Activated CD4-positive, alpha-beta memory T cell treated with anti-CD3 and anti-CD28 coated beads for 36 hours (primary cell): ENCODE measurements at regions not wholly inside any gene's neighbourhood (a gene's known extent, or its start where the extent isn't known, plus 50 kb on each side); places are given as distances from the start of the nearest gene placed in this dataset.
"Not testable (repeated sequence)": the region's sequence is repeated elsewhere in the genome, so short reads cannot be mapped to it uniquely, and the experiment has no call there.

Source experiments
- CTCF ChIA-PET: fragments of 350-600 bp; sonication (Branson Sonifier 250); formaldehyde crosslinking; loops from one replicate; lab custom pipeline; 2021; ENCODE audit warnings: antibody characterized with exemption, inconsistent platforms; lab: Charles Lee
- POLR2A ChIA-PET: fragments of 350-600 bp; sonication (Branson Sonifier 250); formaldehyde crosslinking; loops from one replicate; lab custom pipeline; 2021; ENCODE audit warnings: antibody characterized with exemption; lab: Charles Lee
- DNase-seq: peaks from one replicate; pipeline ENCODE4 v3.0.0-alpha.2; 2020
- H3K27ac Mint-ChIP-seq: one replicate; pipeline ENCODE4 v1.8.0; 2021; ENCODE audit warnings: mixed read lengths
- H3K27me3 Mint-ChIP-seq: one replicate; pipeline ENCODE4 v1.8.0; 2021; ENCODE audit warnings: mixed read lengths
- H3K36me3 Mint-ChIP-seq: one replicate; pipeline ENCODE4 v1.8.0; 2021; ENCODE audit warnings: mixed read lengths
- H3K4me1 Mint-ChIP-seq: one replicate; pipeline ENCODE4 v1.8.0; 2021; ENCODE audit warnings: low read depth, mixed read lengths
- H3K4me3 Mint-ChIP-seq: one replicate; pipeline ENCODE4 v1.8.0; 2021; ENCODE audit warnings: mild to moderate bottlenecking, mixed read lengths
- H3K9me3 Mint-ChIP-seq: one replicate; pipeline ENCODE4 v1.8.0; 2021; ENCODE audit warnings: mixed read lengths
- intact Hi-C: fragments of 100-400 bp; cut with micrococcal nuclease; formaldehyde crosslinking; loops from one replicate; pipeline ENCODE4 v1.15.1; 2023

DNA sequence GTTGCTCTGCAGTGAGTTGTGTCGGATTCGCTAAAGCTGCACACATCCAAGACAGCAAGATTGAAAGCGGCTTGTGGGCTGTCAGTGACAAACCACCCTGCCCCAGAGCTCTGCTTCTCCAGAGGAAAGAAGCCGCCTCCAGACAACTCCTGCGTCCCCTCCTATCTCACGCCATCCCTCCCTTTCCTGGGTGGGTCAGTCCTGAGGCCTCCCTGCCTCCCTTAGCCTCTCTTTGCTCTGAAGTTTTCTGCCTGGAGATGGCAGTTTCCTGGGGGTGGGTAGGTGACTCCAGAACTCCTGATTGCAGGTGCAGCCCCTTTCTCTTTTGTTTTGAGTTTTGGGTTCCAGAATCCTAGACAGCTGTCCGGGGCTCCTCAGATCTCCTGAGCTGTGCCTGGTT lies 78.7 kb downstream of the EMX2 start:
- H3K27me3 Mint-ChIP-seq, result peaks cover 23% of the 10 kb centered on the region
- intact Hi-C loops, result no loop called here
- H3K4me1 Mint-ChIP-seq, result no peaks in the 10 kb centered on the region
- DNase-seq, result no peak
- POLR2A ChIA-PET, result no interaction called here
- H3K27ac Mint-ChIP-seq, result no peak overlapping the region
- no peak overlapping the region for H3K4me3 Mint-ChIP-seq
- H3K36me3 Mint-ChIP-seq, result no peaks in the 10 kb centered on the region
- CTCF ChIA-PET, result interaction anchor here (1.2 kb wide), 1 partner anchor 9 kb away, joined by 3 read pairs; no protein-coding TSS in a partner anchor
- H3K9me3 Mint-ChIP-seq, result no peaks in the 10 kb centered on the region

DNA sequence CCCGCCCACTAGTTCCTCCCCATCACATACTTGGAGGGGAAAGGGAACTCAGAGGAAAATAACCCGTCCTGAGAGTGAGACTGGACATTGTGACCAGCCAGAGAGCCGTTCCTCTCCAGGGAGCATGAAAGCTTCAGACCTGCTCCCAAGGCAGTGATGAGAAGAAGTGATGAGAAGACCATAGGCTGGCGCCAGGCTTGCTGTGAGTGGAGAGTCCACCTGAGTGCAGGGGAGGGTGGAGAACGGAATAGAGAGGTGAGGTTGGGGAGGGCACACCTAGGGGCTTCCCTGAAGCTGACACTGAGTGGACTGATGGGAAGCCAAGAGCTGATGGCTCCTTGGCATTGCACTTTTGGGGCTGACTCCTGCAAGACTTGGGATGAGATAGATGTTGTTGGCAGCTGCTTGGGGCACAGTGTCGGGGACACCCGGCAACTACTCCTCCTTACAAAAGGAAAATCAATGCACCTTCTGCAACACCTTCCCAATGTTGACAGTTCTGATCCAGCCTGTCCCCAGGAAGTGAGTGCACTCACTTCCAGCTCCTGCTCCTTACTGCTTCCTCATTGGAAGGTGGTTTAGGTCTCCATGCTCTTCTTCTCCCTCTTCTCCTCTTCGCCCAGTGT lies 79.4 kb downstream of the EMX2 start:
- Mint-ChIP-seq H3K4me1 (no peaks in the 10 kb centered on the region), H3K27me3 (peaks cover 19% of the 10 kb centered on the region), H3K9me3 (no peaks in the 10 kb centered on the region), H3K36me3 (no peaks in the 10 kb centered on the region), H3K4me3 (no peak overlapping the region), H3K27ac (no peak overlapping the region)
- intact Hi-C loops, result no loop called here
- POLR2A ChIA-PET, result no interaction called here
- DNase-seq, result no peak
- CTCF ChIA-PET, result interaction anchor here (1.2 kb wide), 1 partner anchor 8 kb away, joined by 3 read pairs; no protein-coding TSS in a partner anchor

DNA sequence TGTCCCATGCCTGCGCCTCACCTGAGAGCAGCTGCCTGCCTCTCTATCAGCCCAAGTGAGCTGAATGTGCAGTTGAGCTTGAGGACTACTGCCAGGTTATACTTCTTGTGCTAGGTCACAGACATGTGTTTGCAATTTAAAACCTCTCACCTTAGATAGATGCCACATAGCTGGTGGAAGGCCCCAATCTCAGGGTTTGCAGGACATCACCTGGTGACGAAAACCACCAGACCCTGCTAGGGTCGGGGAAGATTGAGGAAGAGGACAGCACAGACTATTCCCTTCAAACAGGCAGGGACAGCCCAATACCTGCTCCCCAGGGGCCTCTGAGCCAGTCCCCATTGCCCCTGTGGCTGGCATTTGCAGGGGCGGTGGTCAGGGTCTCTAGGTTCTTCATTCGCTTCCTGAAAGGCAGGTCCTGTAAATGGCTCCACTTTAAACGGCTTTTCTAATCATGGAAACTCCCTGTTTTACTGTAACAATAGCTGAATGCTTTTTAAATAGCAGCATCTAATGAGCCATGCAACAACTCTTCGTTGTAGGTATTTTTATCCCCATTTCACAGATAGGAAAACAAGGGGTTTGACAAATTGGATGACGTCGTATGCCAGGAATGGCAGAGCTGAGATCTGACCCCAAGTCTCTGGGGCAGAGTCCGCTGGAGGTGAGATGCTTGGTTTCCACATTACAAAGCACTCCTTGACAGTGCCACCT lies 80.1 kb downstream of the EMX2 start:
- CTCF ChIA-PET, result interaction anchor here (1.2 kb wide), 1 partner anchor 8 kb away, joined by 3 read pairs; no protein-coding TSS in a partner anchor
- H3K27me3 Mint-ChIP-seq, result peaks cover 19% of the 10 kb centered on the region

DNA sequence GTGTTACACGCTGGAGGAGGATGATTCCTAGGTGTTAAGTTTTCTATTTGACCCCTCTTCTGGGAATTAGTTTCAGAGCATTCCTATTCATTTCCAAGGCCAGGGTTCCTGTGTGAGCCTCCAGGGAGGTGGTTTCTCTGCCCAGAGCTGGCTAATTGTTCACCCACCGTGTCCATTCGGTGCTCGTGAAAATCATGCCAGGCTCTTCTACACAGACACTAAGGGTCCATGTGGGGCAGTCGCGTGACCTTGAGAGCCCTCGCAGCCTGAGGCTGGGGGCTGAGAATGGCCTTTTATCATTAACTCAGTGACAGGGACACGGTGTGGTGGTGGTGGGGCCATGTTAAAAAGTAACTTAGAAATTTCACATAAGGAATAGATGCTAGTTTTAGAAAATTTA lies 83.7 kb downstream of the EMX2 start:
- Mint-ChIP-seq H3K36me3 (no peaks in the 10 kb centered on the region), H3K4me3 (no peak overlapping the region), H3K27ac (no peak overlapping the region), H3K4me1 (no peaks in the 10 kb centered on the region), H3K9me3 (no peaks in the 10 kb centered on the region), H3K27me3 (peaks cover 11% of the 10 kb centered on the region)
- no peak for DNase-seq
- intact Hi-C loops, result no loop called here
- ChIA-PET CTCF (no interaction called here), POLR2A (no interaction called here)

More for the DNA sequence above, 80.1 kb downstream of the EMX2 start:
- Mint-ChIP-seq H3K27ac (no peak overlapping the region), H3K9me3 (no peaks in the 10 kb centered on the region), H3K36me3 (no peaks in the 10 kb centered on the region), H3K4me3 (no peak overlapping the region), H3K4me1 (no peaks in the 10 kb centered on the region)
- no peak for DNase-seq
- intact Hi-C loops, result no loop called here
- POLR2A ChIA-PET, result no interaction called here

DNA sequence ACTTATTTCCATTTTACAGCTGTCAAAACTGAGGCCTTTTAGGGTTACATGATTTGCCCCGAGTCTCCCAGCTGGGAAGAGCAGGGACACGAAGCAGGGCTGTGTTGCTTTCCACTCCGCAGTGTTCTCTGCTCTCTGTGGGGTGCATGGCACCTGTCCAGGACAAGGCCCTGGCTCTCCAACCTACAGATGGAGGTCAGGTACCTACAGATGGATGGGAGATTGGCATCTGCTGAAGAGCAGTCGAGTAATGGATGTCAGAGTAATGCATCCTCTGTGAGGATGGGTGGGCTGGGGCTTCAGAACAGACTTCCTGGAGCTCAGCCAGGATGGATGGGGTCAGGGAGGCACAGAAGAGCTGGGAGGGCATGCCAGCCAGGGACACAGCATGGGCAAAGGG lies 85.0 kb downstream of the EMX2 start:
- intact Hi-C loops, result no loop called here
- Mint-ChIP-seq H3K27ac (no peak overlapping the region), H3K4me3 (no peak overlapping the region), H3K27me3 (no peaks in the 10 kb centered on the region), H3K4me1 (no peaks in the 10 kb centered on the region), H3K36me3 (no peaks in the 10 kb centered on the region), H3K9me3 (no peaks in the 10 kb centered on the region)
- no peak for DNase-seq
- CTCF ChIA-PET, result no interaction called here
- POLR2A ChIA-PET, result no interaction called here

DNA sequence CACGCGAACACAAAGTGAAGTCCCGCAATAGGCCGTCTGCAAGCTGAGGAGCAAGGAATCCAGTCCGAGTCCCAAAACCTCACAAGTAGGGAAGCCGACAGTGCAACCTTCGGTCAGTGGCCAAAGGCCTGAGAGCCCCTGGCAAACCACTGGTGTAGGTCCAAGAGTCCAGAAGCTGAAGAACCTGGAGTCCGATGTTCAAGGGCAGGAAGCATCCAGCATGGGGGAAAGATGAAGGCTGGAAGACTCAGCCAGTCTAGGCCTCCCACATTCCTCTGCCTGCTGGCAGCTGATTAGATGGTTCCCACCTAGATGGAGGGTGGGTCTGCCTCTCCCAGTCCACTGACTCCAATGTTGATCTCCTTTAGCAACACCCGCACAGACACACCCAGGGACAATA lies 87.2 kb downstream of the EMX2 start:
- H3K27ac Mint-ChIP-seq, DNase-seq, intact Hi-C loops, POLR2A ChIA-PET, H3K4me1 Mint-ChIP-seq, H3K4me3 Mint-ChIP-seq, H3K27me3 Mint-ChIP-seq, H3K36me3 Mint-ChIP-seq, H3K9me3 Mint-ChIP-seq: not testable (repeated sequence)
- CTCF ChIA-PET, result interaction anchor here (0.6 kb wide), 1 partner anchor 8 kb away, joined by 3 read pairs; no protein-coding TSS in a partner anchor

DNA sequence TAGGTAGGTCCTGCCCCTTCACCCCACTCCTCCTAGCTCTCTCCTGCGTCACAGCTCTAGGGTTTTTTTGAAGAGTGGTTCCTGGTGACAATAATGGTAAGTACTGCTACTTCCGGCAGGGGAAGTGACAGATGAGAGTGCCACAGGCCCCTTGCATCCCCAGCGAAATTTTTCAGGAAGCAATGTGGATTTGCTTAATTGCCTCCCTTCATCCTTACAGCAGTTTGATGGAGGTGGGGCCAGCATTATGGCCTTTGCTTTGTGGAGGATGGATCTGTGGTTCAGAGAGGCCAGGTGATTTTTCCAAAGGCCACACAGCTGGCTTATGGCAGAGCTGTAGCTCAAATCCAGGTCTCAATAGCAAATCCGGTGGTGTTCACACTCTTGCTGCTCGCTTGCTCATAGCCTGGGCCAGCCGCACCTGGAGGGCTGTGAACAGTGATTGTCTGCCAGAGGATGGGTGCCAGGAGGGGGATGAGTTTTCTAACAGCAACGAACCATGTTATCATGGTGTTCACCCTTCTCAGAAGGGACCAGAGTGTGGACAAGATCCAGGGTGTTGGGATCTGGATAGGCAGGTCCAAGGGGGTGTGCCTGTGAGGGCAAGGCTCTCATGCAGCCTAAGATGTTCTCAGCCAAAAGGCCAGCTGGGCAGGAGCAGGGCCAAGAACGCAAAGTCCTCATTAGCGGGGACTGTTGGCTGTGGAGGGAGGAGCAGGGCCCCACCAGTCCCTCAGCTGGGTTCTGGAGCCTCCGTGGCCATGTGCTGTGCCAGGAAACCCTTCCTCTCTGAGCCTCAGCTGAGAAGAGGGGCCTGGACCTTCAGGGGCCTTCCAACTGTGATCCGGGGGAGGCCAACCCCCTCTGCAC lies 89.0 kb downstream of the EMX2 start:
- no peak for DNase-seq
- H3K4me3 Mint-ChIP-seq, result no peak overlapping the region
- ChIA-PET POLR2A (no interaction called here), CTCF (no interaction called here)
- H3K36me3 Mint-ChIP-seq, result no peaks in the 10 kb centered on the region
- no peaks in the 10 kb centered on the region for H3K4me1 Mint-ChIP-seq
- intact Hi-C loops, result no loop called here
- H3K9me3 Mint-ChIP-seq, result no peaks in the 10 kb centered on the region
- no peak overlapping the region for H3K27ac Mint-ChIP-seq
- H3K27me3 Mint-ChIP-seq, result peaks cover 2% of the 10 kb centered on the region

DNA sequence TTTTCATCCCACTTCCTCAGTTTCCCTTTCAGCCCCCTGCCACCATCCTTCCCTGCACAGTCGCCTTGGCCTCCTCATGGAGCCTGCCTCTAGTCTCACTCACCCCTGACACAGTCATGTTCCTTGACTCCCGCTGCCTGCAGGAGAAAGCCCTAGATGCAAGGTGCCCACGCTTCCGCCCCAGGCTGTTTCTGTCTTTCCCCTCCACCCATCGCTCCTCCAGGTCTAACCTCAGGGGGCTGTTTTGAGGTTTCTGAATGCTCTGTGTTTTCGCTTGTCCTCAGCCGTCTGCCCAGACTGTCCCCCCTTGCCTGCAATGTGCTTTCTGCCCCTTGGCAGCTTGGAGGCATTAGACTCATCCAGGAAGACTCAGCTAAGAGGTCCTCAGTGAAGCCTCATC lies 89.9 kb downstream of the EMX2 start:
- H3K4me1 Mint-ChIP-seq, result no peaks in the 10 kb centered on the region
- intact Hi-C loops, result no loop called here
- no peaks in the 10 kb centered on the region for H3K36me3 Mint-ChIP-seq
- H3K27me3 Mint-ChIP-seq, result peaks cover 2% of the 10 kb centered on the region
- H3K9me3 Mint-ChIP-seq, result no peaks in the 10 kb centered on the region
- H3K4me3 Mint-ChIP-seq, result no peak overlapping the region
- ChIA-PET POLR2A (no interaction called here), CTCF (no interaction called here)
- no peak overlapping the region for H3K27ac Mint-ChIP-seq
- no peak for DNase-seq

DNA sequence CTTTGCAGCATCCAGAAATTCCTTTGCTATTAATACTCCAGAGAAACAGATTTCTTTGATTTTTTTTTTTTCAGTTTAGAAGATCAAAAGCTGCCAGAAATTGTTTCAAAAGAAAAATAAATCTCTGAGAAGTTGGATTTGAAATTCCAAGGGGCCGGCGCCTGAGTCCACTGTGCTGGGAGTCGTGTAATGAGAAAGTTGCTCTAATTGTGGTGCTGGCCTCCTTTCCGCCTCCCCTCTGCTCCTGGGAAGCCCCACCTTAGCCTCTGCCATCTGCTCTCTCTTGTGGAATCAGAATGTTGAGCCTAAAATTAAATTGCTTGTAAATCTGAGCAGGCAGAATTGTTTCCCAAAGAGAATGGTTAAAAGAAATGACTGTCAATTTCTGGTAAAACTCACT lies 93.3 kb downstream of the EMX2 start:
- ChIA-PET POLR2A (no interaction called here), CTCF (no interaction called here)
- Mint-ChIP-seq H3K4me3 (no peak overlapping the region), H3K4me1 (no peaks in the 10 kb centered on the region), H3K27ac (no peak overlapping the region), H3K27me3 (peaks cover 5% of the 10 kb centered on the region), H3K36me3 (no peaks in the 10 kb centered on the region), H3K9me3 (no peaks in the 10 kb centered on the region)
- intact Hi-C loops, result no loop called here
- DNase-seq, result no peak

DNA sequence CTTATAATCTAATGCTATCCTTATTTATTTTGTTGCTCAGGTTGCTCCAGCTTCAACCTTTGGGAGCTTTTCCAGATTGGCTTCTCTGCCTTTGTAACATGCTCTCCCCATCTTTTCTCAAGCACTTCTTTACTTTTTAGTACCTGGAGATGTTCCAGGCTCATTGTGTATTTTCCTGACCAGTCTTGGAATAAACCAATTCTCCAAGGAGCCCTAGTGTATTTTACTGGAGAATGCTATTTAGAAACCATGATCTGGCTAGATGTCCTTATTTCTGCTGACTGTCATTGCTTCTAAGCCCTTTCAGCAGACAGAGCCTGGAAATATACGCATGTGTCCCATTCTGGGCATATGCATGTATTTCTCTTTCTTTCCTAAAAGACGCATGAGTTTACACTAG lies 95.7 kb downstream of the EMX2 start:
- H3K4me3 Mint-ChIP-seq, result no peak overlapping the region
- ChIA-PET POLR2A (no interaction called here), CTCF (no interaction called here)
- H3K4me1 Mint-ChIP-seq, result no peaks in the 10 kb centered on the region
- peaks cover 11% of the 10 kb centered on the region for H3K27me3 Mint-ChIP-seq
- H3K9me3 Mint-ChIP-seq, result no peaks in the 10 kb centered on the region
- H3K27ac Mint-ChIP-seq, result no peak overlapping the region
- no peaks in the 10 kb centered on the region for H3K36me3 Mint-ChIP-seq
- intact Hi-C loops, result no loop called here
- DNase-seq, result no peak

DNA sequence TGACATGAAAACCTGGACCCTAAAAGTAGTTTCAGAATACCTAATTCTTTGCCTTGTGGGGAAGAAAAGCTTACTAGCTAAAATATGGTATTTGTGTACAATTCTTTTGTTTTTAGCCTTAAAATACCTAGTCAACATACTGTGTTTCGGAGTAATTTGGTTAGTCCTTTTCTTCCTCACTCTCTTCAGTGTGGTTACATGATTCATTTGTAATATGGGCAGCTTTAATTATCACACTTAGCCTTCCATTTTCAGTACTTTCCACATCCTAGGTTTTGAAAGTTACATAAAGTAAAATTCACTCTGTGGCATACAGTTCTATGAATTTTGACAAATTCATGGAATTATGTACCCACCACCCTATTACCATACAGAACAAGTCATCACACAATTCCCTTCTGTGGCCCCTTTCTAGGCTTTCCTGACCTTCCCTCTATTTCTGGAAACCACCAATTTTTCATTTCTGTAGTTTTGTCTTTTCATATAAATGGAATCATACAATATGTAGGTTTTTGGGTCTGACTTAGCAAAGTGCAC lies 96.2 kb downstream of the EMX2 start:
- no peak overlapping the region for H3K27ac Mint-ChIP-seq
- POLR2A ChIA-PET, result no interaction called here
- no peaks in the 10 kb centered on the region for H3K36me3 Mint-ChIP-seq

DNA sequence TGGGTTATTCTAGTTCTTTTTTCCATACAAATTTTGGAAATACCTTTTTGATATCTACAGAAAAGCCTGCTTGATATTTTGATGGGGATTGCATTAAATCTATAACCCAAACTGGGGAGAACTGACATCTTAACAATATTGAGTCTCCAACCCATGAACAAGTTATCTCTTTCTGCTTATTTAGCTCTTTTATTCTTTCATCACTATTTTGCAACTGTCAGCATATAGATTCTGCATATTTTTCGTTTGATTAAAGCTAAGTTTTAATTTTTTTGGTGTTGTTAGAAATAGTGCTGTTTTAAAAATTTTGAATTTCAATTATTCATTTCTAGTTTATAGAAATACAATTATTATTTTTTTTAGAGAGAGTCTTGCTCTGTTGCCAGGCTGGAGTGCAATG lies 97.9 kb downstream of the EMX2 start:
- CTCF ChIA-PET, result no interaction called here
- H3K4me3 Mint-ChIP-seq, result no peak overlapping the region
- peaks cover 12% of the 10 kb centered on the region for H3K27me3 Mint-ChIP-seq
- H3K27ac Mint-ChIP-seq, result no peak overlapping the region
- intact Hi-C loops, result no loop called here
- no peak for DNase-seq
- no peaks in the 10 kb centered on the region for H3K4me1 Mint-ChIP-seq
- POLR2A ChIA-PET, result no interaction called here
- H3K9me3 Mint-ChIP-seq, result no peaks in the 10 kb centered on the region
- H3K36me3 Mint-ChIP-seq, result no peaks in the 10 kb centered on the region

More for the DNA sequence above, 96.2 kb downstream of the EMX2 start:
- Mint-ChIP-seq H3K4me3 (no peak overlapping the region), H3K9me3 (no peaks in the 10 kb centered on the region), H3K27me3 (peaks cover 11% of the 10 kb centered on the region), H3K4me1 (no peaks in the 10 kb centered on the region)
- CTCF ChIA-PET, result no interaction called here
- no peak for DNase-seq
- intact Hi-C loops, result no loop called here
